H1 (cell line): ENCODE measurements at regions not wholly inside any gene's neighbourhood (a gene's known extent, or its start where the extent isn't known, plus 50 kb on each side); places are given as distances from the start of the nearest gene placed in this dataset.
"Not testable (repeated sequence)": the region's sequence is repeated elsewhere in the genome, so short reads cannot be mapped to it uniquely, and the experiment has no call there.

ENCODE experiments used
- CTCF ChIA-PET: fragments of 300-600 bp; sonication (Branson Sonifier 250); formaldehyde crosslinking; loops from one replicate; lab custom pipeline; 2021; ENCODE audit not compliant: partially characterized antibody; lab: Charles Lee
- POLR2A ChIA-PET: fragments of 300-600 bp; sonication (Branson Sonifier 250); formaldehyde crosslinking; loops from one replicate; lab custom pipeline; 2021; ENCODE audit warnings: inconsistent platforms; ENCODE audit not compliant: partially characterized antibody; lab: Charles Lee
- DNase-seq, 2 experiments: peaks; one replicate each; pipeline versions ENCODE4 v3.0.0 to v3.0.0-alpha.2; 2010 to 2022; ENCODE audit warnings: low spot score in 2 of 2, low read depth in 1 of 2, mixed read lengths in 1 of 2
- FAIRE-seq: peaks from 2 replicates; lab custom pipeline; 2011; peaks lifted over from hg19 to GRCh38; lab: Jason Lieb, UNC
- H2AFZ ChIP-seq: 2 replicates; pipeline ENCODE4 v1.8.1; 2012; ENCODE audit warnings: low read length, inconsistent platforms
- H2AK5ac ChIP-seq: 2 replicates; pipeline ENCODE4 v1.6.1; 2013; ENCODE audit warnings: low read depth, low read length
- H2BK120ac ChIP-seq: replicated peaks from 2 replicates; pipeline ENCODE3; 2013; ENCODE audit warnings: low read depth, low read length, inconsistent platforms
- H2BK12ac ChIP-seq: 2 replicates; pipeline ENCODE4 v1.6.1; 2013; ENCODE audit warnings: low read depth, low read length
- H2BK15ac ChIP-seq: 2 replicates; pipeline ENCODE4 v1.6.1; 2013; ENCODE audit warnings: low read length
- H2BK20ac ChIP-seq: 2 replicates; pipeline ENCODE4 v1.6.1; 2013; ENCODE audit warnings: low read length
- H2BK5ac ChIP-seq: 2 replicates; pipeline ENCODE4 v1.6.1; 2013; ENCODE audit warnings: low read depth, low read length
- H3K14ac ChIP-seq: 2 replicates; pipeline ENCODE4 v1.6.1; 2013; ENCODE audit warnings: inconsistent platforms; ENCODE audit not compliant: insufficient read length
- H3K18ac ChIP-seq: 2 replicates; pipeline ENCODE4 v1.6.1; 2013; ENCODE audit warnings: low read length; ENCODE audit errors: extremely low read depth
- H3K23ac ChIP-seq: 2 replicates; pipeline ENCODE4 v1.6.1; 2013; ENCODE audit warnings: inconsistent platforms; ENCODE audit not compliant: insufficient read length
- H3K23me2 ChIP-seq: 2 replicates; pipeline ENCODE4 v1.6.1; 2013; ENCODE audit warnings: low read depth, low read length
- H3K27ac ChIP-seq: 2 replicates; pipeline ENCODE4 v1.6.1; 2011; ENCODE audit warnings: low read depth, low read length, inconsistent platforms
- H3K27me3 ChIP-seq, 4 experiments: replicated peaks in 1 of 4; 1 replicate in 1 of 4; 2 replicates in 3 of 4; pipeline versions ENCODE4 v1.6.1 to v1.8.1; 2011 to 2013; ENCODE audit warnings: low read length in 3 of 4, mild to moderate bottlenecking in 3 of 4, inconsistent platforms in 2 of 4, mixed read lengths in 2 of 4, moderate library complexity in 1 of 4; ENCODE audit not compliant: control insufficient read depth in 3 of 4, insufficient read depth in 3 of 4; ENCODE audit errors: extremely low read depth in 1 of 4
- H3K36me3 ChIP-seq, 4 experiments: 2 replicates each; pipeline versions ENCODE4 v1.6.1 to v1.8.1; 2011 to 2013; ENCODE audit warnings: mild to moderate bottlenecking in 4 of 4, low read length in 3 of 4, moderate library complexity in 2 of 4, control low read depth in 1 of 4, inconsistent platforms in 1 of 4; ENCODE audit not compliant: insufficient read depth in 4 of 4, control insufficient read depth in 2 of 4
- H3K4ac ChIP-seq: replicated peaks from 2 replicates; pipeline ENCODE3; 2013; ENCODE audit warnings: low read length, low read depth, mixed read lengths, inconsistent platforms; ENCODE audit not compliant: insufficient read length
- H3K4me1 ChIP-seq, 4 experiments: replicated peaks in 1 of 4; 1 replicate in 1 of 4; 2 replicates in 3 of 4; pipeline versions ENCODE4 v1.6.1 to v1.8.1; 2011 to 2013; ENCODE audit warnings: low read length in 3 of 4, inconsistent platforms in 2 of 4, mixed read lengths in 1 of 4; ENCODE audit not compliant: insufficient read depth in 4 of 4, control insufficient read depth in 3 of 4
- H3K4me2 ChIP-seq, 2 experiments: 2 replicates each; pipeline versions ENCODE4 v1.6.1 to v1.8.1; 2011 to 2013; ENCODE audit warnings: low read depth in 2 of 2, low read length in 2 of 2, control low read depth in 1 of 2, inconsistent platforms in 1 of 2, mild to moderate bottlenecking in 1 of 2; ENCODE audit not compliant: insufficient read depth in 1 of 2
- H3K4me3 ChIP-seq, 4 experiments: fragments of 200-600, 300-600 bp in 1 of 4; sonication (generic), shearing (Covaris generic), sonication (Bioruptor Twin) in 1 of 4; 2 replicates each; pipeline versions ENCODE4 v1.5.1 to v1.8.1; 2011 to 2016; ENCODE audit warnings: low read length in 4 of 4, low read depth in 3 of 4, control low read depth in 2 of 4, inconsistent platforms in 2 of 4, mild to moderate bottlenecking in 2 of 4, mixed read lengths in 1 of 4, moderate library complexity in 1 of 4; ENCODE audit not compliant: insufficient read depth in 2 of 4; ENCODE audit errors: extremely low read depth in 1 of 4
- H3K56ac ChIP-seq: replicated peaks from 2 replicates; pipeline ENCODE3; 2013; ENCODE audit warnings: low read depth, mild to moderate bottlenecking, mixed read lengths, low read length, inconsistent platforms; ENCODE audit not compliant: insufficient read length
- H3K79me1 ChIP-seq: 2 replicates; pipeline ENCODE4 v1.6.1; 2013; ENCODE audit warnings: low read depth, low read length, control low read depth
- H3K79me2 ChIP-seq, 2 experiments: 2 replicates each; pipeline versions ENCODE4 v1.6.1 to v1.8.1; 2012 to 2013; ENCODE audit warnings: low read length in 2 of 2, mild to moderate bottlenecking in 2 of 2, inconsistent platforms in 1 of 2; ENCODE audit not compliant: insufficient read depth in 2 of 2, control insufficient read depth in 1 of 2
- H3K9ac ChIP-seq, 4 experiments: replicated peaks in 1 of 4; 1 replicate in 1 of 4; 2 replicates in 3 of 4; pipeline versions ENCODE4 v1.6.1 to v1.8.1; 2011 to 2013; ENCODE audit warnings: low read depth in 3 of 4, low read length in 3 of 4, control low read depth in 2 of 4, mild to moderate bottlenecking in 2 of 4, moderate library complexity in 2 of 4, inconsistent platforms in 1 of 4; ENCODE audit errors: extremely low read depth in 1 of 4
- H3K9me3 ChIP-seq, 2 experiments: 2 replicates each; pipeline versions ENCODE4 v1.6.1 to v1.8.1; 2012 to 2013; ENCODE audit warnings: mild to moderate bottlenecking in 2 of 2, moderate library complexity in 2 of 2, control low read depth in 1 of 2, inconsistent platforms in 1 of 2, low read depth in 1 of 2, low read length in 1 of 2, mixed read lengths in 1 of 2; ENCODE audit not compliant: insufficient read depth in 2 of 2
- H4K20me1 ChIP-seq, 2 experiments: replicated peaks in 1 of 2; 2 replicates each; pipeline versions ENCODE3 to v1.8.1; 2011 to 2013; ENCODE audit warnings: inconsistent platforms in 2 of 2, low read length in 2 of 2, mild to moderate bottlenecking in 1 of 2; ENCODE audit not compliant: insufficient read depth in 2 of 2, control insufficient read depth in 1 of 2
- H4K5ac ChIP-seq: 2 replicates; pipeline ENCODE4 v1.6.1; 2013; ENCODE audit warnings: low read length, low read depth, mixed read lengths, inconsistent platforms; ENCODE audit not compliant: insufficient read length
- H4K8ac ChIP-seq: 2 replicates; pipeline ENCODE4 v1.8.0; 2013; ENCODE audit warnings: mild to moderate bottlenecking, moderate library complexity, low read length, inconsistent platforms; ENCODE audit not compliant: insufficient read depth; ENCODE audit errors: extremely low read depth
- H4K91ac ChIP-seq: replicated peaks from 2 replicates; pipeline ENCODE3; 2013; ENCODE audit warnings: low read length, mixed read lengths, inconsistent platforms; ENCODE audit not compliant: insufficient read length
- WGBS, 2 experiments: shearing (Covaris generic) in 1 of 2; methylation state at CpG; one replicate each; pipeline versions ENCODE4 v1.1.6 to v1.1.7; 2013 to 2015; ENCODE audit warnings: low lambda C conversion rate in 2 of 2, mixed read lengths in 2 of 2, inconsistent platforms in 1 of 2, low coverage in 1 of 2, missing lambda C conversion rate in 1 of 2; ENCODE audit not compliant: insufficient replicate concordance in 2 of 2, insufficient coverage in 1 of 2, insufficient read length in 1 of 2; ENCODE audit errors: extremely low coverage in 1 of 2, missing lambda C conversion rate in 1 of 2; 5-methylcytosine and 5-hydroxymethylcytosine counted together

GRCh38 chr7:58085444-58085843 is 635.5 kb downstream of the ZNF716 start:
- H3K14ac ChIP-seq, CTCF ChIA-PET: not testable (repeated sequence)
- 96% methylated on average over 3 of the region's 3 CpGs; no CpG with 5 or more reads in 1 of the 2 experiments for WGBS, 2 experiments

More at GRCh38 chr7:58085444-58085843, 635.5 kb downstream of the ZNF716 start:
- H3K56ac ChIP-seq, H2BK20ac ChIP-seq, H2BK5ac ChIP-seq, H3K18ac ChIP-seq, H3K27me3 ChIP-seq, H3K4me1 ChIP-seq, H4K20me1 ChIP-seq, H3K27ac ChIP-seq, H3K36me3 ChIP-seq, H2AFZ ChIP-seq, H3K4me3 ChIP-seq, FAIRE-seq, H2AK5ac ChIP-seq, H3K4me2 ChIP-seq, H2BK120ac ChIP-seq, H2BK12ac ChIP-seq, H3K79me2 ChIP-seq, H3K23me2 ChIP-seq, H3K79me1 ChIP-seq, H4K91ac ChIP-seq, H4K8ac ChIP-seq, H4K5ac ChIP-seq, DNase-seq, H3K4ac ChIP-seq, POLR2A ChIA-PET, H2BK15ac ChIP-seq, H3K23ac ChIP-seq, H3K9ac ChIP-seq: not testable (repeated sequence)
- peaks cover 15 to 43% of the 10 kb centered on the region in 2 experiments for H3K9me3 ChIP-seq
